GM12864 (cell line): ENCODE measurements at regions not wholly inside any gene's neighbourhood (a gene's known extent, or its start where the extent isn't known, plus 50 kb on each side); places are given as distances from the start of the nearest gene placed in this dataset.

Experiments
- DNase-seq: peaks from one replicate; pipeline ENCODE4 v3.0.0-alpha.2; 2011; ENCODE audit warnings: low read depth
- H3K4me3 ChIP-seq: 2 replicates; pipeline ENCODE4 v1.5.1; 2011; ENCODE audit warnings: mild to moderate bottlenecking, low read depth, low read length, control low read depth
- CTCF ChIP-seq: IDR thresholded peaks from 2 replicates; pipeline ENCODE4 v1.5.1; 2011; ENCODE audit warnings: low read depth, mild to moderate bottlenecking, moderate library complexity, low read length, control low read depth, inconsistent platforms; ENCODE audit errors: missing control alignments

- no peak for TF ChIP-seq CTCF
- H3K4me3 ChIP-seq = no peak overlapping the region
- no peak for DNase-seq
Observed at GRCh38 chr2:180559771-180560170, 420.6 kb upstream of the UBE2E3 start.

- no peak overlapping the region for H3K4me3 ChIP-seq
- no peak for DNase-seq
- TF ChIP-seq CTCF = no peak
Observed at GRCh38 chr2:180559038-180559437, 421.4 kb upstream of the UBE2E3 start.

- TF ChIP-seq CTCF = no peak
- DNase-seq = no peak
Observed at GRCh38 chr2:180555391-180555965, 424.9 kb upstream of the UBE2E3 start.

GRCh38 chr2:180554330-180554729, 426.1 kb upstream of the UBE2E3 start:
- no peak for DNase-seq
- no peak for TF ChIP-seq CTCF
- H3K4me3 ChIP-seq = no peak overlapping the region

More at GRCh38 chr2:180555391-180555965, 424.9 kb upstream of the UBE2E3 start:
- H3K4me3 ChIP-seq = no peak overlapping the region

- no peak for TF ChIP-seq CTCF
- DNase-seq = no peak
- H3K4me3 ChIP-seq = no peak overlapping the region
Observed at GRCh38 chr2:180553094-180553715, 427.2 kb upstream of the UBE2E3 start.

- no peak for DNase-seq
- TF ChIP-seq CTCF = no peak
- no peak overlapping the region for H3K4me3 ChIP-seq
Observed at GRCh38 chr2:180542511-180542910, 437.9 kb upstream of the UBE2E3 start.

- DNase-seq = no peak
- no peak for TF ChIP-seq CTCF
- H3K4me3 ChIP-seq = no peak overlapping the region
Observed at GRCh38 chr2:180540761-180541160, 439.6 kb upstream of the UBE2E3 start.
